ENCODE measurements at regions not wholly inside any gene's neighbourhood (a gene's known extent, or its start where the extent isn't known, plus 50 kb on each side); places are given as distances from the start of the nearest gene placed in this dataset.
"Not testable (repeated sequence)": the region's sequence is repeated elsewhere in the genome, so short reads cannot be mapped to it uniquely, and the experiment has no call there.

GRCh38 chr3:95210878-95211277 is 1148.0 kb downstream of the NSUN3 start:
- no peak for DNase-seq

- DNase-seq, result no peak
Measured at GRCh38 chr3:95212117-95212516, 1149.3 kb downstream of the NSUN3 start.

- DNase-seq, result no peak
Measured at GRCh38 chr3:95215437-95215957, 1152.6 kb downstream of the NSUN3 start.

- no peak for DNase-seq
Measured at GRCh38 chr3:95217661-95218060, 1154.8 kb downstream of the NSUN3 start.

- DNase-seq, result no peak
Measured at GRCh38 chr3:95218484-95218883, 1155.6 kb downstream of the NSUN3 start.

GRCh38 chr3:95226437-95226836 is 1163.6 kb downstream of the NSUN3 start:
- no peak for DNase-seq

GRCh38 chr3:95227092-95227491 is 1164.2 kb downstream of the NSUN3 start:
- DNase-seq, result no peak

- no peak for DNase-seq
Measured at GRCh38 chr3:95228416-95228815, 1165.6 kb downstream of the NSUN3 start.

GRCh38 chr3:95235916-95236315 is 1173.1 kb downstream of the NSUN3 start:
- DNase-seq, result no peak

- DNase-seq, result no peak
Measured at GRCh38 chr3:95237783-95238182, 1174.9 kb downstream of the NSUN3 start.

GRCh38 chr3:95240395-95240794 is 1177.5 kb downstream of the NSUN3 start:
- no peak for DNase-seq

- not testable (repeated sequence) for DNase-seq
Measured at GRCh38 chr3:95241256-95241655, 1178.4 kb downstream of the NSUN3 start.

GRCh38 chr3:95246413-95246812 is 1183.6 kb downstream of the NSUN3 start:
- DNase-seq, result no peak

GRCh38 chr3:95254061-95254460 is 1191.2 kb downstream of the NSUN3 start:
- DNase-seq, result no peak

- no peak for DNase-seq
Measured at GRCh38 chr3:95254758-95255157, 1191.9 kb downstream of the NSUN3 start.

- no peak for DNase-seq
Measured at GRCh38 chr3:95265129-95265528, 1202.3 kb downstream of the NSUN3 start.

- DNase-seq, result no peak
Measured at GRCh38 chr3:95271395-95271794, 1208.5 kb downstream of the NSUN3 start.

GRCh38 chr3:95272166-95272565 is 1209.3 kb downstream of the NSUN3 start:
- no peak for DNase-seq

GRCh38 chr3:95272781-95273180 is 1209.9 kb downstream of the NSUN3 start:
- no peak for DNase-seq

GRCh38 chr3:95277613-95278012 is 1214.8 kb downstream of the NSUN3 start:
- no peak for DNase-seq

GRCh38 chr3:95280711-95281352 is 1218.0 kb downstream of the NSUN3 start:
- no peak for DNase-seq

GRCh38 chr3:95289295-95289694 is 1226.4 kb downstream of the NSUN3 start:
- DNase-seq, result no peak

GRCh38 chr3:95297581-95297980 is 1234.7 kb downstream of the NSUN3 start:
- no peak for DNase-seq

- DNase-seq, result no peak
Measured at GRCh38 chr3:95302044-95302443, 1239.2 kb downstream of the NSUN3 start.

GRCh38 chr3:95310560-95310959 is 1247.7 kb downstream of the NSUN3 start:
- DNase-seq, result no peak
